Stomach (tissue), 8 donors: ENCODE measurements at regions not wholly inside any gene's neighbourhood (a gene's known extent, or its start where the extent isn't known, plus 50 kb on each side); places are given as distances from the start of the nearest gene placed in this dataset.
A peak's percentile ranks its signal among the peaks of the same experiment; 100 is the strongest.

Experiments
- DNase-seq, 2 donors: peaks; one replicate each; pipeline versions ENCODE4 v3.0.0 to v3.0.0-alpha.2; 2013 to 2019
- H3K27ac ChIP-seq, 5 donors: fragments of 200-600 bp in 4 of 5; sonication (generic) in 4 of 5; one replicate each; pipeline ENCODE4 v1.5.1; 2013 to 2019; ENCODE audit warnings: mild to moderate bottlenecking in 1 of 5, moderate library complexity in 1 of 5
- H3K27me3 ChIP-seq, 3 donors: fragments of 200-600 bp; sonication (generic); one replicate each; pipeline ENCODE4 v1.5.1; 2017 to 2019; ENCODE audit warnings: mixed run types in 1 of 3
- H3K36me3 ChIP-seq, 4 donors: fragments of 200-600 bp; sonication (generic); 1 replicate in 3 of 4; 2 replicates in 1 of 4; pipeline ENCODE4 v1.5.1; 2016 to 2019
- H3K4me1 ChIP-seq, 4 donors: fragments of 200-600 bp; sonication (generic); one replicate each; pipeline ENCODE4 v1.5.1; 2016 to 2019
- H3K4me3 ChIP-seq, 4 donors: fragments of 200-600 bp; sonication (generic) in 3 of 4; one replicate each; pipeline ENCODE4 v1.5.1; 2016 to 2019; ENCODE audit warnings: mild to moderate bottlenecking in 1 of 4
- H3K9me3 ChIP-seq, 4 donors: fragments of 200-600 bp; sonication (generic); one replicate each; pipeline ENCODE4 v1.5.1; 2016 to 2019
- CTCF ChIP-seq, 7 experiments: fragments of 450-650 bp in 4 of 7; fragments of 200-600 bp in 3 of 7; sonication (generic) in 3 of 7; IDR thresholded peaks; one replicate each; pipeline ENCODE4 v1.5.1; 2016 to 2019; ENCODE audit warnings: antibody characterized with exemption in 7 of 7, control low read depth in 2 of 7, mild to moderate bottlenecking in 1 of 7
- EP300 ChIP-seq: sonication (generic); formaldehyde crosslinking; IDR thresholded peaks from one replicate; pipeline ENCODE4 v1.6.1; 2017; ENCODE audit warnings: antibody characterized with exemption
- POLR2A ChIP-seq, 4 donors: fragments of 450-650 bp; IDR thresholded peaks; one replicate each; pipeline ENCODE4 v1.6.1; 2016; ENCODE audit warnings: antibody characterized with exemption in 4 of 4, control low read depth in 2 of 4, mild to moderate bottlenecking in 1 of 4, moderate library complexity in 1 of 4
- POLR2AphosphoS5 ChIP-seq, 3 donors: sonication (generic); formaldehyde crosslinking; IDR thresholded peaks; one replicate each; pipeline ENCODE4 v1.6.1; 2016; ENCODE audit warnings: antibody characterized with exemption in 3 of 3
- WGBS, 5 donors: extraction: QIAGEN DNeasy Blood & Tissue Kit in 3 of 5; methylation state at CpG; one replicate each; pipeline versions ENCODE4 v1.1.5 to v1.1.7; 2013 to 2018; 5-methylcytosine and 5-hydroxymethylcytosine counted together
- intact Hi-C: fragments of 100-400 bp; cut with DNase I; formaldehyde crosslinking; loops from one replicate; pipeline ENCODE4 v1.15.1; 2023; ENCODE audit warnings: low total_unique reads
- donor health status: healthy with polysubstance abuse.
- donor health status: Bipolar disorder and iron deficiency.
- donor health status: healthy.

GRCh38 chr12:114749065-114749464 is 65.1 kb upstream of the TBX3 start:
- H3K36me3 ChIP-seq: no peaks in the 10 kb centered on the region
- H3K27me3 ChIP-seq: no peaks in the 10 kb centered on the region
- 76 to 82% (median 80%) methylated on average over 3 of the region's 3 CpGs for WGBS, 5 donors
- no peaks in the 10 kb centered on the region for H3K9me3 ChIP-seq
- no peak overlapping the region for H3K27ac ChIP-seq
- intact Hi-C loops: no loop called here
- peaks cover 0 to 38% (median 3%) of the 10 kb centered on the region in 4 donors for H3K4me1 ChIP-seq
- DNase-seq: no peak
- H3K4me3 ChIP-seq: no peak overlapping the region
- no peak for TF ChIP-seq CTCF (IDR thresholded peaks at IDR 0.05)
- no peak for TF ChIP-seq POLR2AphosphoS5 (IDR thresholded peaks at IDR 0.05)
- no peak for TF ChIP-seq EP300
- no peak for TF ChIP-seq POLR2A (IDR thresholded peaks at IDR 0.05)

- Histone ChIP-seq H3K36me3 (no peaks in the 10 kb centered on the region), H3K9me3 (no peaks in the 10 kb centered on the region), H3K4me3 (no peak overlapping the region), H3K27ac (peak overlapping the region in 4 of 5 donors; percentile 53 to 75 (median 58)), H3K4me1 (peaks cover 0 to 39% (median 3%) of the 10 kb centered on the region in 4 donors), H3K27me3 (no peaks in the 10 kb centered on the region)
- no peak for TF ChIP-seq POLR2AphosphoS5 (IDR thresholded peaks at IDR 0.05)
- no peak for TF ChIP-seq POLR2A (IDR thresholded peaks at IDR 0.05)
- no peak for TF ChIP-seq EP300
- TF ChIP-seq CTCF (IDR thresholded peaks at IDR 0.05): no peak
- intact Hi-C loops: no loop called here
- WGBS, 5 donors: 70 to 78% (median 72%) methylated on average over 19 to 20 of the region's 20 CpGs
- DNase-seq: no peak
Observed at GRCh38 chr12:114747012-114747858, 63.3 kb upstream of the TBX3 start.

GRCh38 chr12:114746297-114747011 is 62.5 kb upstream of the TBX3 start:
- Histone ChIP-seq H3K27ac (peak overlapping the region in 4 of 5 donors; percentile 13 to 75 (median 58)), H3K4me1 (peaks cover 0 to 33% (median 3%) of the 10 kb centered on the region in 4 donors), H3K9me3 (no peaks in the 10 kb centered on the region), H3K27me3 (no peaks in the 10 kb centered on the region), H3K36me3 (no peaks in the 10 kb centered on the region), H3K4me3 (no peak overlapping the region)
- intact Hi-C loops: no loop called here
- TF ChIP-seq POLR2A (IDR thresholded peaks at IDR 0.05) (no peak), POLR2AphosphoS5 (IDR thresholded peaks at IDR 0.05) (no peak), EP300 (no peak), CTCF (IDR thresholded peaks at IDR 0.05) (no peak)
- WGBS, 5 donors: 36 to 61% (median 45%) methylated on average over 6 of the region's 6 CpGs
- DNase-seq: no peak

- Histone ChIP-seq H3K9me3 (no peaks in the 10 kb centered on the region), H3K4me1 (peaks cover 0 to 27% (median 3%) of the 10 kb centered on the region in 4 donors), H3K36me3 (no peaks in the 10 kb centered on the region), H3K4me3 (no peak overlapping the region), H3K27me3 (no peaks in the 10 kb centered on the region), H3K27ac (peak overlapping the region in 1 of 5 donors; percentile 53)
- 51 to 75% (median 72%) methylated on average over 13 to 15 of the region's 15 CpGs for WGBS, 5 donors
- TF ChIP-seq CTCF (IDR thresholded peaks at IDR 0.05) (no peak), EP300 (no peak), POLR2AphosphoS5 (IDR thresholded peaks at IDR 0.05) (no peak), POLR2A (IDR thresholded peaks at IDR 0.05) (no peak)
- intact Hi-C loops: no loop called here
- peak in 1 of 2 donors; percentile 84 for DNase-seq
Observed at GRCh38 chr12:114744691-114745090, 60.7 kb upstream of the TBX3 start.
